ACC112 (cell line): ENCODE measurements at regions not wholly inside any gene's neighbourhood (a gene's known extent, or its start where the extent isn't known, plus 50 kb on each side); places are given as distances from the start of the nearest gene placed in this dataset.

Experiments
- H2AFZ ChIP-seq: fragments of 200-600 bp; sonication (generic); one replicate; pipeline ENCODE4 v1.6.0; 2017; ENCODE audit warnings: antibody characterized with exemption, low read length; ENCODE audit not compliant: unreplicated experiment
- H3K27ac ChIP-seq: fragments of 200-600 bp; sonication (generic); 2 replicates; pipeline ENCODE4 v1.5.1; 2014; ENCODE audit warnings: low read depth, mild to moderate bottlenecking, antibody characterized with exemption, low read length, moderate library complexity
- H3K27me3 ChIP-seq: fragments of 200-600 bp; sonication (generic); 2 replicates; pipeline ENCODE4 v1.6.1; 2014; ENCODE audit warnings: mild to moderate bottlenecking, antibody characterized with exemption, low read length, moderate library complexity, mixed read lengths; ENCODE audit not compliant: insufficient read depth
- H3K36me3 ChIP-seq: fragments of 200-600 bp; sonication (generic); 2 replicates; pipeline ENCODE4 v1.6.1; 2016; ENCODE audit warnings: mild to moderate bottlenecking, antibody characterized with exemption, low read length, moderate library complexity, mixed read lengths; ENCODE audit not compliant: insufficient read depth
- H3K4me1 ChIP-seq: fragments of 200-600 bp; sonication (generic); one replicate; pipeline ENCODE4 v1.6.1; 2016; ENCODE audit warnings: low read length, mixed read lengths; ENCODE audit not compliant: insufficient read depth, unreplicated experiment, control insufficient read depth
- H3K4me3 ChIP-seq: fragments of 200-600 bp; sonication (generic); 2 replicates; pipeline ENCODE4 v1.5.1; 2014; ENCODE audit warnings: mild to moderate bottlenecking, low read depth, low read length
- H3K79me2 ChIP-seq: fragments of 200-600 bp; sonication (generic); one replicate; pipeline ENCODE4 v1.6.0; 2016; ENCODE audit warnings: low read length; ENCODE audit not compliant: control insufficient read depth, unreplicated experiment, insufficient read depth

DNA sequence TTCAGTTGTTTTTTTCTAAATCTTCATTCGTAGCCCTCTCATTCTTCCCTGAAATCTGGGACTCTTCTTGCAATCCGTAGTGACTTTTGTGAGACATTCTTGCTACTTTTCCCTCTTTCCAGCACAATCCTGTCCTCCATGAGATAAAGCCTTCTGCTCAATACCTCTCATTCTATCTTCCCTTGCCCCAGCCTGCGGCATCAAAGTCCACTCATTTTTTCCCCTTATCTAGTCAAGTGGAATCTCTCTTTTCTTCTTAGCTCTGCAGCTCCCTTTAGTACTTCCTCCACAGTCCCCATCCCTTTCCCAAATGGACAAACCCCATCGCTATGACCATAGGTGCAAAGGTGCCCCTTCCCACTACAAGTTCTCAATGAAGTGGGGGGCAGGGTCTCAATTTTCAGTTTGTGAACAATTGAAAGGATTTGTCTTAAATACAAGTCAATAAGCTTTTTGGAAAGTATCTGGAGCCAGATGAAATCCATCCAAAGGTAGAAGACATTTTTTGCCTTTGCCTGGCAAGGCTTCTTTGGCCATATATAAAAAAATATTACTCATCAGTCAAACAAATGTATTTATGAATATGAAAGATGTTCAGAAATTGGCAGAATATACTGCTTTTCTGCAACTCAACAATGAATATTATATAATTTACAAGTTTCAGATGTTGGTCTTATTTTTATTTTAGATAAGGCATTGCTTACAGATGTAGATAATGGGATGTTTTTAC is 179.4 kb downstream of the SNAPC1 start:
- H3K27ac ChIP-seq = no peak overlapping the region
- H3K36me3 ChIP-seq = no peaks in the 10 kb centered on the region
- H2AFZ ChIP-seq = no peak overlapping the region
- H3K79me2 ChIP-seq = no peaks in the 10 kb centered on the region
- no peaks in the 10 kb centered on the region for H3K4me1 ChIP-seq
- H3K4me3 ChIP-seq = no peak overlapping the region
- 0 out of 2 replicates have a peak, but pooled peaks cover 3% of the 10 kb centered on the region for H3K27me3 ChIP-seq

DNA sequence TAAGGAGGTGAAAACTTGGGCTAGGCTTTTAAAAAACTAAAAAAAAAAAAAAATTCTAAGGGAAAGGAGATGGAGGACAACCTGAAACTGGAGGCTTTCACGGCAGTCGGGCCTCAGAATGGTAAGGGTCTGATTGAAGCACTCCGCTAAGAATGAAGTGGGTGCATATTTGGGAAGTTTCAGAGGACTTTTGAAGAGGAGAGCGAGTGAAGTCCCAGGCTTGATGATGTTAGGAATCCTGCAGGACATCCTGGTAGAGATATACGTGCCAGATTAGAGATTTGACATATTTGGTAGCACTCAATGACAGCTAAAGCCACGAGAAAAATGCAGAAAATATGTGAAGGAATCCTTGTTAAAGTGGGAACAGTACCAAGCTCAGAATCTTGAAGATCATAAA is 186.2 kb downstream of the SNAPC1 start:
- H3K27me3 ChIP-seq = peaks cover 8% of the 10 kb centered on the region; the same call in 1 of the 2 replicates
- H3K4me3 ChIP-seq = no peak overlapping the region
- no peak overlapping the region for H2AFZ ChIP-seq
- H3K4me1 ChIP-seq = no peaks in the 10 kb centered on the region
- no peaks in the 10 kb centered on the region for H3K36me3 ChIP-seq
- H3K79me2 ChIP-seq = no peaks in the 10 kb centered on the region
- H3K27ac ChIP-seq = no peak overlapping the region

DNA sequence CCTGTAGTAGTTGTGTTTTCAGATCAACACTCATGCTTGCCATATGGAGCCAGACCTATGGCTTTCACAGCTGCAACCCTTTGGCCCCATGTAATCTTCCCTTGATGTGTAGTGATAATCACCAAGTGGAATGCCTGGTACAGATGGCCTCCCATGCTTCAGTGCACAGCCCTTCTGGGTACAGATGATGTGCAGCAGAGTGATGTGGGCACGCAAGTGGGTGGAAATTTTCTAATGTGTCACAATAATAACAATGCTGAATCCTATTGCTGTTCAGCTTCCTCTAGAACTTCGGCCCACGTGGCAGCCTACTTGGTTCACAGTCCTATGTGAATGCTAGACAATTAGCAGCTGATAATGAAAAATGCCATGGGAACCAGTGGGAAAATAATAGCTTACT is 188.1 kb downstream of the SNAPC1 start:
- Histone ChIP-seq H3K4me3 (no peak overlapping the region), H3K4me1 (no peaks in the 10 kb centered on the region), H3K36me3 (no peaks in the 10 kb centered on the region), H3K27ac (no peak overlapping the region), H2AFZ (no peak overlapping the region), H3K79me2 (no peaks in the 10 kb centered on the region), H3K27me3 (peaks cover 8% of the 10 kb centered on the region; the same call in 1 of the 2 replicates)

DNA sequence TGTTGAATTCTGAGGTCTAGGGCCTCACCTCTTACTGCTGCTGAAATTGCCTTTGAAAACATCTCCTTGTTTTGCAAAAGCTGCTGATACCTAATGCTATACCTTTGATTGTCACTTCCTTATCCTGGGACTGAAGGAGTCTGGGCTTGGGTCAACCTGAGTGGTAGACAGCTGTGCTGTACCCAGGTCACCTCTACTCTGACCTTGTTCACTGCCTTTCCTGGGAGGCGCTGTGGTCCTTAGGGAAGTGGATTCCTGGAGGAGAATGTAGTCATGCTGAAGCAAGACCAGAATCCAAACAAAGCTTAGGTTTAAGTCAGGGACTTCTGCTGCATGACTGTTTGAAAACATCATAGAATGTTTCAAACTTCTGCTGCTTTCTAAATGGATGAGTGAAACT is 191.4 kb downstream of the SNAPC1 start:
- peaks cover 4% of the 10 kb centered on the region; the same call in 1 of the 2 replicates for H3K36me3 ChIP-seq
- no peak overlapping the region for H3K4me3 ChIP-seq
- peaks cover 8% of the 10 kb centered on the region; the same call in 1 of the 2 replicates for H3K27me3 ChIP-seq
- no peaks in the 10 kb centered on the region for H3K79me2 ChIP-seq
- H2AFZ ChIP-seq = no peak overlapping the region
- H3K27ac ChIP-seq = no peak overlapping the region
- no peaks in the 10 kb centered on the region for H3K4me1 ChIP-seq

DNA sequence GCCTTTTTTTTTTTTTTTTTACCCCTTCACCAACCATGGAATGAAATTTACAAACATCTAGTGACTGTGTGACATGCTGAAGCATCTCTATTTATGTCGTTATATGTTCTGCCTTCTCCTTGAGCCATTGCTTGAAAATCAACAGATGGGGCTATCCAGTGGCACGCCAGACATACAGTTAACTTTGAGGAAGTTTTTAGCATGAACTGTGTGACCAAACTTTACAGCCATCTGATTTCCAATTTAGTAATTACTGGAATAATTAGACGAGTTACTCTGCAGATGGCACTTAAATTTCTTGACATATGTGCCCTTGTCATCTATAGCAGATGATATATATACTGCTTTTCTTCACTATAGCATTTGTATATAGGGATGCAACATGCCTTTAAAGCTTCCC is 192.1 kb downstream of the SNAPC1 start:
- Histone ChIP-seq H3K79me2 (no peaks in the 10 kb centered on the region), H3K27ac (no peak overlapping the region), H3K36me3 (peaks cover 4% of the 10 kb centered on the region; the same call in 1 of the 2 replicates), H2AFZ (no peak overlapping the region), H3K4me3 (no peak overlapping the region), H3K4me1 (no peaks in the 10 kb centered on the region), H3K27me3 (peaks cover 8% of the 10 kb centered on the region; the same call in 1 of the 2 replicates)

DNA sequence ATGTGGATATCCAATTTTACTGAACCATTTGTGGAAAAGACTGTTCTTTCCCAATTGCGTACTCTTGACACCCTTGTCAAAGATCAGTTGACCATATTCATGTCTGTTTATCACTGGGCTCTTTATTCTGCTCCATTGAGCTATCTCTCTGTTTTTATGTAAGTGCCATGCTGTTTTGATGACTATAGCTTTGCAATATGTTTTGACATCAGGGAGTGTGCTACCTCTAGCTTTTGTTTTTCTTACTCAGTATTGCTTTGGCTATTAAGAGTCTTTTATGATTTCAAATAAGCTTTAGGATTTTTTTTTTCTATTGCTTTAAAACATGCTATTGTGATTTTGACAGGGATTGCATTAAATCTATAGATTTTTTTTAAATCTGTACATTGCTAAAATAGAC is 194.3 kb downstream of the SNAPC1 start:
- Histone ChIP-seq H3K4me3 (no peak overlapping the region), H3K4me1 (no peaks in the 10 kb centered on the region), H3K27me3 (0 out of 2 replicates have a peak, but pooled peaks cover 3% of the 10 kb centered on the region), H3K79me2 (no peaks in the 10 kb centered on the region), H3K36me3 (peaks cover 4% of the 10 kb centered on the region; the same call in 1 of the 2 replicates), H2AFZ (no peak overlapping the region), H3K27ac (no peak overlapping the region)

DNA sequence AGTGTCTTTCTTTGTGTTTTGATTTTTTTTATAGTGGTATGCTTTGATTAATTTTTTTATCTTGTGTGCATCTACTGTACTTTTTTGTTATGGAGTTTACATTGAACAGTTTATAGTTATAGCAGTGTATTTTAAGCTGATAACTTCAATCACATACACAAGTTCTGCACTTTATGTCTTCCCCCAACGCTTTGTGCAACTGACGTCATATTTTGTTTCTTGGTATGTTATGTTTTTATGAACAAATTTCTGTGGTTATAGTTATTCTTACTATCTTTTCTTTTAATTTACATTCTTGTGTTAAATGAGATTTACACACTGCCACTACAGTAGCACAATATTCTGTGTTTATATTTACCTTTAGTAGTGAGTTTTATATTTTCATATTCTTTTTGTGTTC is 197.1 kb downstream of the SNAPC1 start:
- Histone ChIP-seq H3K4me1 (peaks cover 7% of the 10 kb centered on the region), H2AFZ (no peak overlapping the region), H3K36me3 (peaks cover 4% of the 10 kb centered on the region; the same call in 1 of the 2 replicates), H3K27ac (no peak overlapping the region), H3K4me3 (no peak overlapping the region), H3K79me2 (no peaks in the 10 kb centered on the region), H3K27me3 (no peaks in the 10 kb centered on the region)

DNA sequence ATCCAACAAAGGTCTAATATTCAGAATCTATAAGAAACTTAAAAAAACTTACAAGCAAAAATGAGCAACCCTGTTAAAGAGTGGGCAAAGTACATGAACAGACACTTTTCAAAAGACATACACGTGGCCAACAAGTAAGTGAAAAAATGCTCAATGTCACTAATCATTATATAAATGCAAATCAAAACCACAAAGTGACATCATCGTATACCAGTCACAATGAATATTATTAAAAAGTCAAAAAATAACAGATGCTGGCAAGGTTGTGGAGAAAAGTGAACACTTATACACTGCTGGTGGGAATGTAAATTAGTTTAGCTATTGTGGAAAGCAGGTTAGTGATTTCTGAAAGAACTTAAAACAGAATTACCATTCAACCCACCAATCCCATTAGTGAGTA is 199.1 kb downstream of the SNAPC1 start:
- Histone ChIP-seq H3K4me1 (peaks cover 7% of the 10 kb centered on the region), H3K79me2 (no peaks in the 10 kb centered on the region), H3K27me3 (no peaks in the 10 kb centered on the region), H3K36me3 (peaks cover 4% of the 10 kb centered on the region; the same call in 1 of the 2 replicates), H3K4me3 (no peak overlapping the region), H3K27ac (no peak overlapping the region), H2AFZ (no peak overlapping the region)

DNA sequence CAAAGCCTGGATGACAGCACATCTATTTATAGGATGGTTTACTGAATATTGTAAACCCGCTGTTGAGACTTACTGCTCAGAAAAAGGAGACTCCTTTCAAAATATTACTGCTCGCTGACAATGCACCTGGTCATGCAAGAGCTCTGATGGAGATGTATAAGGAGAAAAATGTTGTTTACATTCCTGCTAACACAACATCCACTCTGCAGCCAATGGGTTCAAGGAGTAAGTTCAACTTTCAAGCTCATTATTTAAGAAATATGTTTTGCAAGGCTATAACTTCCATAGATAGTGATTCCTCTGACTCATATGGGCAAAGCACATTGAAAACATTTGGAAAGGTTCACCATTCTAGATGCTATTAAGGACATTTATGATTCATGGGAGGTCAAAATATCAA is 201.7 kb downstream of the SNAPC1 start:
- Histone ChIP-seq H3K4me3 (no peak overlapping the region), H3K27ac (peak overlapping the region; percentile 81; the same call in 1 of the 2 replicates), H3K36me3 (no peaks in the 10 kb centered on the region; the same call in 1 of the 2 replicates)

DNA sequence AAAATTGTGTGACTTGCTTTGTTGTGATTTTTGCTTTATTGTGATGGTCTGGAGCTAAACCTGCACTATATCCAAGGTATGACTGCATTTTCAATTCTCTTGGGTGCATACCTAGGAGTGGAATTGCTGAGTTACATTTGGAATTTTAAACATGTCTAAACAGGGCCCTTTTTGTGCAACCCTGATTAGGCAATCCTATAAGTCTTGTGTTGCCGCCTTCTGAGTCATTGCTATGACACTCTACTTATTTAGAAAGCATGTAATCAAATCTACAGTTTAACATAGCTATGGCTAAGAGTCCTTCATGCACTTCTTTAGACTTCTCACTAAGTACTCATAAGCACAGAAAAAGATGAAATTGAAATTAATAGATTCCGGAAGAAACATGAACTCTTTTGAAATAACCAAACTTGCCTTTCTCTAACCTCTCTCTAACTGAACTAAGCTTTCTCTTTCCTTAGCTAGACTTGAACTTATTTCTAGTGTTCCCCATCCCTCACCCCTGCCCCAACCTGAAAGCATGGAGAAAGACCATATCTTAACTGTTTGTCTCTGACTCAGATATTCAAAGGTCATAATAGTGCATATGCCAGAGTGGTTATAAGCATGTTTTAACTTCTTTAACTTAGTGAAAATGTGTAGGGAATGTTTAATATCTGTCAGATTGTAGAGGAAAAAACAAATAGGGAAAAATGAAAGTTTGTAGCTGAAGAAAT is 203.0 kb downstream of the SNAPC1 start:
- peaks cover 7% of the 10 kb centered on the region for H3K4me1 ChIP-seq
- no peaks in the 10 kb centered on the region for H3K27me3 ChIP-seq
- peak overlapping the region; percentile 20; the same call in 1 of the 2 replicates for H3K4me3 ChIP-seq
- no peaks in the 10 kb centered on the region for H3K79me2 ChIP-seq
- no peaks in the 10 kb centered on the region; the same call in 1 of the 2 replicates for H3K36me3 ChIP-seq
- H2AFZ ChIP-seq = no peak overlapping the region
- peak overlapping the region; percentile 81 for H3K27ac ChIP-seq

More for the DNA sequence above, 201.7 kb downstream of the SNAPC1 start:
- Histone ChIP-seq H3K27me3 (no peaks in the 10 kb centered on the region), H3K79me2 (no peaks in the 10 kb centered on the region), H2AFZ (no peak overlapping the region), H3K4me1 (peaks cover 7% of the 10 kb centered on the region)
